SW 1271 (cell line): ENCODE measurements at regions not wholly inside any gene's neighbourhood (a gene's known extent, or its start where the extent isn't known, plus 50 kb on each side); places are given as distances from the start of the nearest gene placed in this dataset.
"Not testable (repeated sequence)": the region's sequence is repeated elsewhere in the genome, so short reads cannot be mapped to it uniquely, and the experiment has no call there.

Source experiments
- DNase-seq, 2 experiments: peaks; one replicate each; lab custom pipeline; 2025; lab: John Stamatoyannopoulos, UW

DNA sequence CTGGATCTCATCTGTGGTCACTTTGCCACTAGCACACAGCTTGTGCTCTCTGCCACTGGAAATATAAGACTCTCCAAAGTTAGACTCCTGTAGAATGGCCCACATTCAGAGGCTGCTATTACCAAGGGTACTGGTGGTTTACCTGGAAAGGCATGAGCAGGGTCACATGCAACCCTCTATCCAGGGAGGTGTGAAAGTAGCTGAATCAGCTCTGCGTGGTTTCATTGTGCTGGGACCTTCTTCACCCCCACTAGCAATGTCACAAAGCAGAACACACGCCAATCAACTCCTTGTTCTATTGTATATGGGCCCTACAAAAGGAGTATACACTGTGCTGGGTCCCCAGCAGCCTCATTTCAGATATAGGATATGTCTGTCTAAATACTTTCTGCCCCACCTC, 353.6 kb upstream of the AUTS2 start:
- DNase-seq = no peak

- DNase-seq = no peak
These were observed 352.6 kb upstream of the AUTS2 start for GRCh38 chr7:69245646-69246045.

DNA sequence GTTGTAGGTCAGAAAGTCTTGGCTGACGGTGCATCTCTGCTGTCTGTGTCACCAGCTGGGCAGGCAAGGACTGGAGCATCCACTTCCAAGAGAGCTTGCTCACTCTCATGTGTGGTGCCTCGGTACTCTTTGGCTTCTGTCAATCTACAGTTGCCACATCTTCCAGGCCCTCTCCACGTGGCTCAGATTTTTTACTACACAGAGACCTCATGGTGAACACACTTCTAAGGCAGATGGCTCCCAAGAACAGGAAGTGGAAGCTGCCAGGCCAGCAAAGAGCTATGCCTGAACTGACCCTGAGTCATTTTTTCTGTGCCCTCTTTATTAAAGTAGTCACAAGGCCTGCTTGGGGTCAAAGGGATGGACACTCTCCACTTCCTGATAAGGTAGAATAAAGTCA, 351.5 kb upstream of the AUTS2 start:
- no peak for DNase-seq

DNA sequence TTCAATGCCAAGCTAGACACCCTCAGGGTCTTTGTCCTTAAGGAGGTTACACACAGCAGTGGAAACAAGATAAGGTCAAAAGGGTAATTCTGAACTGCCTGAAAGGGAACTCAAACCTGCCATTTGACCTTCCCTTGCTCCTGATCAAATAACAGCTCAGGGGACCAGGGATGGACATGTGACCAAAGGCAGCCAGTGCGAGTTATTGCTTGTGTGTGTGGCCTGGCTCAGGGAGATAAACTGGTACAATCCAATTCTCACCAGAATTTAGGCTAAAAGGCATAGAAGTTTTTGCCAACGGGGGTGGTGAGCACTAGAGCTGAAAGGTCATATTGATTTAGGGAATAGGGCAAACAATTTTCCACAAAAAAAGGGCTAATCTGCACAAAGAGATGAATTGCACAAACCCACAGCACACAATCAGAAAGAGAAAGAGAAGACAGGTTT, 349.9 kb upstream of the AUTS2 start:
- not testable (repeated sequence) for DNase-seq

DNA sequence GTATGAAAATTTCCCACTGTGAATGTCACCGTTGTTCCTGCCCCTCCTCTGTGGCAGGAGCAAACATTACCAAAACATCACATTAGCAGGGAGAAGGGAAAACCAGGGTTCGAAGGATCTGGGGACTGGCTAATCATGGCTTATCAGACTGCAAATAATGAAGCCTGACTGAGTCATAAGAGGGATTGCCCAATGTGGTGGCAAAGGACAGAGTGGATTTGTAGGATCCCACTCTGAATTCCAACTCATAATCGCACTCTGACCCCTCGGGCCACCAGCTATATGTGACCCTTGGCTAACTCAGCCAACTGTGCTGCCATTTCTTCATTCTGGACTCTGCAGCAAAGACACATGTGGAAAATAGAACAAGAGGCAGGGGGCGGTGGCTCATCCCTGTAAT, 347.3 kb upstream of the AUTS2 start:
- DNase-seq = no peak

- DNase-seq = no peak
These were observed 343.6 kb upstream of the AUTS2 start for GRCh38 chr7:69254643-69255042.

- DNase-seq = no peak
These were observed 341.6 kb upstream of the AUTS2 start for GRCh38 chr7:69256634-69257081.

- no peak for DNase-seq
These were observed 340.7 kb upstream of the AUTS2 start for GRCh38 chr7:69257592-69257991.

DNA sequence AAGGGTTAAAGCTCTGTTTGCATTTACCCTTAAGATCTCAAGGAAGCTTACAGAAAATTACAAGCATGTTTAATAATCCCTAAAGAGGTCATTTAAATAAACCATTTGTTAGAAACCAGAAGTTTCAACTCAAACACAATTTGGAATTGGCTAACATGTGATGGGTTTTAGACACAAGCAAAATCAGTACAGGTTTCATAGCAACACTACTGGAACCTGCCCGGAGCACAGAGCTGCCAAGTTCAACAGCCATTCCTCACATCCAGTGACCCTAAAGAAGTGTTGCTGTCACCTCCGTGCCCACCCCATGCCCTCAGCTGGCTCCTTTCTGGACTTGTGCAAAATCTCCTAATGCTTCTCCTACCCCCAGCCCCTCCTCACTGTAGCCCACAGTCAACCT, 338.8 kb upstream of the AUTS2 start:
- DNase-seq = no peak

GRCh38 chr7:69260023-69260422, 338.3 kb upstream of the AUTS2 start:
- DNase-seq = no peak

DNA sequence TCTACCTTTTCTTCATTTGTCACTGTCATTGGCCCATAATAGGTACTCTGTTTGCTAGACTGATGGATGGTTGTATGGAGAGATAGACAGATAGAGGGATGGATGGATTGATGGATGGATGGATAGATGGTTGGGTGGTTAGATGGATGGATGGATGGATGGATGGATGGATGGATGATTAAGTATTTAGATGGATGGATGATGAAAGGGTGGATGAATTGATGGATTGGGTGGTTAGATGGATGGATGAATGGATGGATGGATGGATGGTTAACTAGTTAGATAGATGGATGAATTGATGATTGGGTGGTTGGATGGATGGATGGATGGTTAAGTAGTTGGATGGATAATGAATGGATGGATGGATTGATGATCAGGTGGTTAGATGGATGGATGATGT, 334.7 kb upstream of the AUTS2 start:
- DNase-seq = no peak

- DNase-seq = no peak
These were observed 328.5 kb upstream of the AUTS2 start for GRCh38 chr7:69269806-69270205.

GRCh38 chr7:69272101-69272500, 326.2 kb upstream of the AUTS2 start:
- no peak for DNase-seq

GRCh38 chr7:69276011-69276729, 322.1 kb upstream of the AUTS2 start:
- no peak for DNase-seq

DNA sequence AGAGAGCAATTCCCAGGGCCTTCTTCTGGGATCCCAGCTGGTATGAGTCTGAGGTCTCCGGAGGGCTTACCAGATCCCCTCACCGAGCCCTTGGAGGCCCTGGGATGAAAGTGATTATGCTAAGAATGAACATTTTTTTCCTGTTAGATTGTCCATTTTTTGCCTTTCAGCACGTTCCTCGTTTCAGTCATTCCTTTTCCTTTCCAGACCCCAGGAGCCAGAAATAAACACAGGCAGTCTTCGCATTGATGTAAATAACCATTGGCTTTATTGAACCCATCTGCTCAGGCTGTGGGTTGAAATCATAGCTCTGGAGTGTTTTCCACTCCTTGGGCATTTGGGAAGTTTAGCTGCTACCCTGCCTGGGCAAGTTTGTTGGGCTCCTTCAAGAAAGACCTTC, 320.9 kb upstream of the AUTS2 start:
- no peak for DNase-seq

- DNase-seq = no peak
These were observed 315.3 kb upstream of the AUTS2 start for GRCh38 chr7:69282946-69283345.

- DNase-seq = no peak
These were observed 314.9 kb upstream of the AUTS2 start for GRCh38 chr7:69283421-69283820.

- DNase-seq = no peak
These were observed 312.4 kb upstream of the AUTS2 start for GRCh38 chr7:69285854-69286253.

DNA sequence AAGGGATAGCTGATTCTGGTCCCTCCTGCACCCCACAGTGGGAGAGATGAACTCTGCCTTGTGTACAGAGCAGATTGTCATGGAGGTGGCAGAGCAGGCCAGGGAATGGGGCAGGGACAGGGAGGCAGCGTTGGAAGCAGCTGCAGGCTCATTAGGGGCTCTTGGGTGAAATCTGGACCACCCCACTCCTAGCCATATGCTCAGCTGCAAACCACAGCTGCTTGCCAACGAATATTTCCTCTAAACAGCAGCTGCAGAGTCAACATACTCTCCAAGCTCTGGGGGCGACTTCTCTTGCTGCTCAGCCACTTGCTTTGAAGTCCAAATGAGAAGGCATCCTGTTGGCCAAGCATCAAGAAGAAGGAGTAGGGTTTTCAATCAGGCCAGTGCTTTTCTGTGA, 302.3 kb upstream of the AUTS2 start:
- no peak for DNase-seq

DNA sequence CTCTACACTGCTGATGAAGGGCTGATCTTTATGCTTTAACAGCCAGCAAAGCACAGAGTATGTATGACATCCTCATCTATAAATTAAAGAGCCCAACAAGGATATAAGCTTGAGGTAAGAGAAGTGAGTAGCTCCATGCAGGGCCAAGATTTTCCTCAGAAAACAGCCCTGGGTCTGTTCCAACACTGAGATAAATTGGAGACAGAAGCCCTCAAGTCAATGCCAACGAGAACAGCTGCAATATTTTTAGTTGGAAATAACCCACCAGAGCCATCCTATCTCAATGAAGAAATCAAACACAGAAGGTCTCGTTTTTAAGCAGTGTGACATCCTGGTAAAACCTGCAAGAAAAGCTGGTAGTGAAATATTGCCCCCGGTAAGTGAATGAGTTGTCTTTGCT, 297.0 kb upstream of the AUTS2 start:
- no peak for DNase-seq

DNA sequence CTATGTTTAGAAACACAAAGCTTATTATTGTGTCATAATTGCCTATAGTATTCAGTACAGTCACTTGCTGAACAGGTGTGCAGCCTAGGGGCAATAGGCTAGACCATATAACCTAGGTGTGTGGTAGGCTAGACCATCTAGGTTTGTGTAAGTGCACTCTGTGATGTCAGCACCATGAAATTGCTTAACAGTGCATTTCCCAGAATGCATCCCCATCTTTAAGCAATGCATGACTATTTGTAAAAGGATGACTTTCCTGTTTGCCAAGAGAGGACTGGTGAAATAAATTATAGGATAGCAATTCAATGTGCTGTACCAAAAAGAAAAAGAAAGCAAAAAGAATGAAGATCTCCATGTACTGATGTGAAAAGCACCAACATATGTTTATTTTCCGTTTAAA, 288.7 kb upstream of the AUTS2 start:
- no peak for DNase-seq

DNA sequence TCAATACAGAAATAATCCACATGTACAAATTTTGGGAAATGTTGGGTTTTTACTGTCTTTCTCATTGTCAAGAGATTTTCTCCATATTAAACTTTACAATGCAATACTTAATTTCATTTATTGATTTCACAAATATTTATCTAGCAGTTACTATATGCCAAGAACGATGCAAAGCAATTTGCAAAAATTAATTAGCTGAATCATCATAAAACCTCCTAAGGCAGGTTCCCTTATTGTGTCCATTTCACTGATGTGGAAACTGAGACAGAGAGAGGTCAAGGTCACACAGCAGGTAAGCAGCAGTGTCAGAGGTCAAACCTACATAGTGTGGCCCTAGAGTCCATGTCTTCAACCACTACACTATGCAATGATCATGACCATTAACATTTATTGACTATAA, 286.8 kb upstream of the AUTS2 start:
- DNase-seq = no peak

- not testable (repeated sequence) for DNase-seq
These were observed 284.4 kb upstream of the AUTS2 start for GRCh38 chr7:69313852-69314251.

- no peak for DNase-seq
These were observed 279.5 kb upstream of the AUTS2 start for GRCh38 chr7:69318794-69319193.
